ENCODE measurements at regions not wholly inside any gene's neighbourhood (a gene's known extent, or its start where the extent isn't known, plus 50 kb on each side); places are given as distances from the start of the nearest gene placed in this dataset.

DNA sequence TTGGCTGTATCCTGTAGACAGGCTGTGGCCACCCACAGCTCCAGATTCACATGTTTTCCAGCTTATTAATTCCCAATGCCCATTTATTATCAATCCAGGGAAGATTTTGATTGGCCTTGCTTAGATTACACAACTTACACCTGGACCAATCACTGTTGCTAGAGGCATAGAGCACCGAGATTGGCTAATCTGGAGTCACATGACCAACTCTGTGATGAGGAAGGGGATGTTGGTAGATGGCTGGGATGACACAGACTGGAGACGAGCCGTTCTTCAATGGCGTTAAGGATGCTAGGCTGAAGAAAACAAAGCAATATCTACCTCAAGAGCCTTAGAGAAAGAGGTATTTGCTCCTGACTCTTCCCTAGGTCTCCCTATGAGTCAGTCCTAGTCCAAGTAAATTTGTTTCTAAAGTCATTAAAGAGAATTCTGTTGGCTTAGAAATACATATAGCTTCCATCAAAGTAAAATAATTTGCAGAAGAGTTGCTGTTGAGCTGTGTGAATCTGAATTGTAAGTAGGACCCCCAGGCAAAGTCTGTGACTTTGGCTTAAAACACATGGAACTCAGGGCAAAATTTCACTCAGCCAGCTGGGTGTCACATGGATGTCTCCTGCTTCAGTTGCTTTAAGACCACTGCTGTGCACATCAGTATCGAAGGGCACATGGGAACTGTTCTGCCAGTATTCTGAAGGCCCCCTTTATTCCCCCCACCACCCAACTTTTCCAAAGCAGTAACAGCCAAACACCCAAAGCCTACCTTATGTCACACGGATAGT, 326.4 kb upstream of the KLF4 start:
- WGBS (ENCODE audit: insufficient coverage, low coverage, low lambda C conversion rate, missing lambda C conversion rate) = 64% methylated on average over 5 of the region's 6 CpGs
- Histone ChIP-seq H3K9me3 (no peaks in the 10 kb centered on the region), H3K27ac (no peak overlapping the region), H3K27me3 (no peaks in the 10 kb centered on the region), H3K4me1 (no peaks in the 10 kb centered on the region), H3K4me3 (no peak overlapping the region), H3K36me3 (no peaks in the 10 kb centered on the region)
- TF ChIP-seq, protein P1, sequence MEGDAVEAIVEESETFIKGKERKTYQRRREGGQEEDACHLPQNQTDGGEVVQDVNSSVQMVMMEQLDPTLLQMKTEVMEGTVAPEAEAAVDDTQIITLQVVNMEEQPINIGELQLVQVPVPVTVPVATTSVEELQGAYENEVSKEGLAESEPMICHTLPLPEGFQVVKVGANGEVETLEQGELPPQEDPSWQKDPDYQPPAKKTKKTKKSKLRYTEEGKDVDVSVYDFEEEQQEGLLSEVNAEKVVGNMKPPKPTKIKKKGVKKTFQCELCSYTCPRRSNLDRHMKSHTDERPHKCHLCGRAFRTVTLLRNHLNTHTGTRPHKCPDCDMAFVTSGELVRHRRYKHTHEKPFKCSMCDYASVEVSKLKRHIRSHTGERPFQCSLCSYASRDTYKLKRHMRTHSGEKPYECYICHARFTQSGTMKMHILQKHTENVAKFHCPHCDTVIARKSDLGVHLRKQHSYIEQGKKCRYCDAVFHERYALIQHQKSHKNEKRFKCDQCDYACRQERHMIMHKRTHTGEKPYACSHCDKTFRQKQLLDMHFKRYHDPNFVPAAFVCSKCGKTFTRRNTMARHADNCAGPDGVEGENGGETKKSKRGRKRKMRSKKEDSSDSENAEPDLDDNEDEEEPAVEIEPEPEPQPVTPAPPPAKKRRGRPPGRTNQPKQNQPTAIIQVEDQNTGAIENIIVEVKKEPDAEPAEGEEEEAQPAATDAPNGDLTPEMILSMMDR (IDR thresholded peaks at IDR 0.05) = no peak
- TF ChIP-seq POLR2A (IDR thresholded peaks at IDR 0.05) = no peak
- intact Hi-C loops (cut with DNase I) = no loop called here
- no peak for DNase-seq
- ATAC-seq = no peak

DNA sequence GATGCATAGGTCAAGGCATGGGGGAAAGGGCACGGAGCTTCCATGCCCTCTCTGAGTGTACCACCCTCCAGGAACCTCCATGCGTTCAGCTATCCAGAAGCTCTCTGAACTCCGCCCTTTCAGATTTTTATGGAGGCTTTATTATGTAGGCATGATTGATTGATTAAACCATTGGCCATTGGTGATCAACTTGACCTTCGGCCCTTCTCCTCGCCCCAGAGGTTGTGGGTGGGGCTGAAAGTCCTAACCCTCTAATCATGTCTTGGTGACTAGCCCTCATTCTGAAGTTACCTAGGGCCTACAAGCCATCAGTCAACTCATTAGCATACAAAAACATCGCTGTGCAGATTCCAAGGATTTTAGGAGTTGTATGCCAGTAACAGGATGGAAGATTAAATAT, 323.7 kb upstream of the KLF4 start:
- Histone ChIP-seq H3K4me3 (no peak overlapping the region), H3K9me3 (no peaks in the 10 kb centered on the region), H3K36me3 (no peaks in the 10 kb centered on the region), H3K27me3 (no peaks in the 10 kb centered on the region), H3K4me1 (no peaks in the 10 kb centered on the region), H3K27ac (no peak overlapping the region)
- TF ChIP-seq POLR2A (IDR thresholded peaks at IDR 0.05) = no peak
- TF ChIP-seq, protein P1 (IDR thresholded peaks at IDR 0.05) = no peak
- WGBS (ENCODE audit: insufficient coverage, low coverage, low lambda C conversion rate, missing lambda C conversion rate) = 84% methylated on average over 2 of the region's 6 CpGs
- no peak for DNase-seq
- intact Hi-C loops (cut with DNase I) = no loop called here
- ATAC-seq = no peak

DNA sequence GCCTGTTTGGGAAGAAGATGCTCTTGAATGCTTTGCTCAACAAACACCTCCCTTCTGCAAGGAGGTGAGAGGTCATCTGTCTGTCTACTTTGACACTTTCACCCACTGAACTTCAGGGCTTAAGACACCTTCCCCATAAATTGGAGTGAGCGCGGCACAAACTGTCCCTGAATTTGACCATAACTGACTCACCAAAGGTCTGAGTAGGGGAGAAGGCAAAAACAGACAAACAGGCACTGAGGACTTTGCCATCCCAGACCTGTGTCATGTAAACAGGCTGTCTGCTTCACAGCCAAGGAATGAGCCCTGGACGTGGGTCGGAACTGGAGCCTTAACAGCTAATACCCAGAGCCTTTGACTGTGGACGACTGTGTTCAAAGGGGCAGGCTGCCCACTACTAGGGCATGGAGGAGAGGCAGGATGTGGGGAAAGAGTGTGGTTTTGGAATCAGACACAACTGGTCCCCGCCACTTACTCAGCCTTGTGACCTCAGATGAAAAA, 320.9 kb upstream of the KLF4 start:
- WGBS (ENCODE audit: insufficient coverage, low coverage, low lambda C conversion rate, missing lambda C conversion rate) = 74% methylated on average over 2 of the region's 6 CpGs
- intact Hi-C loops (cut with DNase I) = no loop called here
- no peak for ATAC-seq
- no peaks in the 10 kb centered on the region for H3K36me3 ChIP-seq
- TF ChIP-seq, protein P1 (IDR thresholded peaks at IDR 0.05) = no peak
- TF ChIP-seq POLR2A (IDR thresholded peaks at IDR 0.05) = no peak
- H3K4me1 ChIP-seq = no peaks in the 10 kb centered on the region
- no peak overlapping the region for H3K4me3 ChIP-seq
- H3K27ac ChIP-seq = no peak overlapping the region
- no peaks in the 10 kb centered on the region for H3K27me3 ChIP-seq
- no peaks in the 10 kb centered on the region for H3K9me3 ChIP-seq
- DNase-seq = no peak

DNA sequence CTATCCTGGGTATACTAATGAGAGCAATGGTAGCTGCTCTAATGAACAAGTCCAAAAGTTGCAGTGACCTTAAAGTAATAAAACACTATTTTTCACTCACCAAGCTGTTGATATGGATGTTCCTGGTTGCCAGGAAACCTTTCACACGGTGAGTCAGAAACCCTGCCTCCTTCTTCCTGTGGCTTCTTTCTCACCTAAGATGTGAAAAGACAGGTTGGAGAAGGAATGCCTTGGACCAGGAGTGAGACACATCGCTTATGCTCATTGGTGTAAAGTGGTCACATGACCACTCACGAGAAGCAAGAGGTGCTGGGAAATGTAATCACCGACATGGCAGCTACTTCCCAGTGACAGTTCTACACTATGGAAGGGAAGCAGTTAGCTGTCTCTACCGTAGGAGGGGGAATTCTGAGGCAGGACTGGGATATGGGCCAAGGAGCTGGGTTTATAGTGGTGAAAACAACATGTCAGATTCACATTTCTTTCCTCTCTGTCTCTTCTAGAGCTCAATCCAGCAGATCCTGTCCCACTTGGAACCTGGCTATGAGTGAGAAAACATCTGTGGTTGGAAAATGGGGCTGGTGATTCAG, 320.4 kb upstream of the KLF4 start:
- no peaks in the 10 kb centered on the region for H3K36me3 ChIP-seq
- H3K4me1 ChIP-seq = no peaks in the 10 kb centered on the region
- H3K4me3 ChIP-seq = no peak overlapping the region
- H3K9me3 ChIP-seq = no peaks in the 10 kb centered on the region
- H3K27ac ChIP-seq = no peak overlapping the region
- ATAC-seq = no peak
- intact Hi-C loops (cut with DNase I) = no loop called here
- H3K27me3 ChIP-seq = no peaks in the 10 kb centered on the region
- 53% methylated on average over 5 of the region's 5 CpGs for WGBS (ENCODE audit: insufficient coverage, low coverage, low lambda C conversion rate, missing lambda C conversion rate)
- TF ChIP-seq, protein P1 (IDR thresholded peaks at IDR 0.05) = no peak
- no peak for TF ChIP-seq POLR2A (IDR thresholded peaks at IDR 0.05)
- no peak for DNase-seq

Measured in right lobe of liver (tissue), 6 donors.